ENCODE measurements at regions not wholly inside any gene's neighbourhood (a gene's known extent, or its start where the extent isn't known, plus 50 kb on each side); places are given as distances from the start of the nearest gene placed in this dataset.

DNA sequence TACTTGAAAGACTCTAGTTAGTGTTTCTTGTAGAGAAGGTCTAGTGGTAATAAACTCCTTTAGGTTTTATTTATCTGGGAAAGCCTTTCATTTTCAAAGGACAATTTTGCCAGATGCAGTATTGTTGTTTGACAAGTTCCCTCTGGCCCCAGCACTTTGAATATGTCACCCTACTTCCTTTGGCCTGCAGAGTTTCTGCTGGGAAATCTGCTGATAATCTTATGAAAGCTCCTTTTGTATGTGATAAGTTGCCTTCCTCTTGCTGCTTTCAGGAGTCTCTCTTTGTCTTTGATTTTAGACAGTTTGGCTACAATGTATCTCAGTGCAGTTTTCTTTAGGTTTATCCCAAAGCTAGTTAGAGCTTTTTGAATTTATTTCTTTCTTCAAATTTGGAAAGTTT lies 106.2 kb upstream of the L3MBTL4 start:
- TF ChIP-seq EZH2 (IDR thresholded peaks at IDR 0.05; ENCODE audit: borderline replicate concordance, insufficient read depth, low read length, poor library complexity, severe bottlenecking) (no peak), EP300 (conservative IDR thresholded peaks at IDR 0.05; ENCODE audit: poor library complexity, severe bottlenecking) (no peak), RAD21 (conservative IDR thresholded peaks at IDR 0.05) (no peak), TAF1 (IDR thresholded peaks at IDR 0.05; ENCODE audit: low read depth) (no peak)
- TF ChIP-seq, protein P1, sequence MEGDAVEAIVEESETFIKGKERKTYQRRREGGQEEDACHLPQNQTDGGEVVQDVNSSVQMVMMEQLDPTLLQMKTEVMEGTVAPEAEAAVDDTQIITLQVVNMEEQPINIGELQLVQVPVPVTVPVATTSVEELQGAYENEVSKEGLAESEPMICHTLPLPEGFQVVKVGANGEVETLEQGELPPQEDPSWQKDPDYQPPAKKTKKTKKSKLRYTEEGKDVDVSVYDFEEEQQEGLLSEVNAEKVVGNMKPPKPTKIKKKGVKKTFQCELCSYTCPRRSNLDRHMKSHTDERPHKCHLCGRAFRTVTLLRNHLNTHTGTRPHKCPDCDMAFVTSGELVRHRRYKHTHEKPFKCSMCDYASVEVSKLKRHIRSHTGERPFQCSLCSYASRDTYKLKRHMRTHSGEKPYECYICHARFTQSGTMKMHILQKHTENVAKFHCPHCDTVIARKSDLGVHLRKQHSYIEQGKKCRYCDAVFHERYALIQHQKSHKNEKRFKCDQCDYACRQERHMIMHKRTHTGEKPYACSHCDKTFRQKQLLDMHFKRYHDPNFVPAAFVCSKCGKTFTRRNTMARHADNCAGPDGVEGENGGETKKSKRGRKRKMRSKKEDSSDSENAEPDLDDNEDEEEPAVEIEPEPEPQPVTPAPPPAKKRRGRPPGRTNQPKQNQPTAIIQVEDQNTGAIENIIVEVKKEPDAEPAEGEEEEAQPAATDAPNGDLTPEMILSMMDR (IDR thresholded peaks at IDR 0.05; ENCODE audit: poor library complexity, severe bottlenecking) = no peak

All from neural cell (in vitro differentiated cells).